HUDEP-2 (cell line): ENCODE measurements at regions not wholly inside any gene's neighbourhood (a gene's known extent, or its start where the extent isn't known, plus 50 kb on each side); places are given as distances from the start of the nearest gene placed in this dataset.

Experiments
- DNase-seq, 76 experiments: peaks; one replicate each; lab custom pipeline; 2025; ENCODE audit not compliant: unreplicated experiment in 76 of 76; lab: John Stamatoyannopoulos, UW

DNA sequence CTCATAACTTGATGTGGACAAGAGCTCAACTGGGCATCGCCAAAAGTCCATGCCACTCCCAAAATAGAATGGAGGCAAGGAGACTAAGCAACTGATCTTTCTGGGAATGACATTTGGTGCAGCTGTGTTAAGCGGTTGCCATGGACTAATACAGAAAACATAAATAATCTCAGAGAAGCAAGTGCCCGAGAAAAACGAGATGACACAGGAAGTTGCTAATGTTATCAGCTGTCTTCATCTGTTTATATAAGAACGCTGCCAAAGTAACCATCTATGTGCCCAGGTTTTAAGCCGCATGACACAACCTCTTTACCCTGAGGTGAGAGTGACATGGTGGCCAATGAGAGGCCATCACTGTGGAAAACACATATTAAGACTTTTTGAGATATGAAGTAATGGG lies 54.9 kb upstream of the SACS start:
- no peak for DNase-seq

DNA sequence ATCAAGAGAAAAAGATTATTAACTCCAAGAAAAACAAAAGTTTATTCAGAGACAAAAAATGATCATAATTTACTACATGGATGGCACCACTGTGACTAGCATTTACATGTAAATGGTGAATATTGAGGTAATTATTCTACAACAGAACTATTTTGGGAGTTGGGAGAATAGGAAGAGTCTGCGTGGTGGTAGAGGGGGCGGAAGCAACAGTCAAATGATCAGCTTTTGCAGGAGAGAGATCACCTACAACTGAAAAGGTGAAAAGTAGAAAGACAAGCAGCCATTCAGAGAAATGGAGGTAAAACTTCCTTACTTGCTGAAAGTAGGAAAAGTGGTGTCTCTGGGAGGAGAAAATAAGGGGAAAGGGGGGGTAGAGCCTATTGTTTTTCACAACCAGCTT lies 62.8 kb upstream of the SACS start:
- no peak for DNase-seq

DNA sequence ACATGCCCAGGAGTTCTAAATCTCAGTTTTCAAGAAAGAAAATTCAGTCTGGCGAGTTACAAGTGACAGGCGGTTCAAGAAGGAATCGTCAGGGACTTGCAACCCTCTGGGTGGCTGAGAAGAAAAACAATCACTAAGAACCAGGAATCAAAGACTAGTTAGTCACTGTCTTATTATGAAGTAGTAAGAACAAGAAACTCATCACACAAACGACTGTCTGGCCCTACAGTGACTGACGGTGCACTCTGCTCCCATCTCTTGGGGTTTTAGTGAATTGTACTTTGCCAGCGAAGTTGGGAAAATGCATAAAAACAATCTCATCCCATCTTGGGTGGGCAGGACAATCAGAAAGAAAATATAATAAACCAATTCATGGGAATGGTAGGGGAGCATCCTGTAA lies 63.7 kb upstream of the SACS start:
- DNase-seq, result no peak

DNA sequence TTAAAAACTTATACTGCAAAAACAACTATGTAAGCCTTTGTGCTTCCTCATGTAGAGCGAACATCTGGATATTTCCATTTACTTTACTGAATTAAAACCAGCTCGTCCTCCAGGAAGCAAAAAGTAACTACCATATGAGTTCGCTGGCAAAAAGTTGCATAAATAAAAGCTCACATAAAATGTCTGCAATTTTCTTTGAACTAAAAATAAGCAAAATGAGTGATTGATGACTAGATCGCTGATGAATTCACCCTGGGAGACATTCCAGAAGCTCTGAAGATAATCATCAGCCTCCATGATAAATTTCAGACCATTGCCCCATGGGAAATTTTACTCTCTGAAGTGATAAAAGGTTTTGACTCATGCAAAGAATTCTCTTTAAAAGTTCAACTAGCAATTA lies 67.3 kb upstream of the SACS start:
- DNase-seq, result no peak

DNA sequence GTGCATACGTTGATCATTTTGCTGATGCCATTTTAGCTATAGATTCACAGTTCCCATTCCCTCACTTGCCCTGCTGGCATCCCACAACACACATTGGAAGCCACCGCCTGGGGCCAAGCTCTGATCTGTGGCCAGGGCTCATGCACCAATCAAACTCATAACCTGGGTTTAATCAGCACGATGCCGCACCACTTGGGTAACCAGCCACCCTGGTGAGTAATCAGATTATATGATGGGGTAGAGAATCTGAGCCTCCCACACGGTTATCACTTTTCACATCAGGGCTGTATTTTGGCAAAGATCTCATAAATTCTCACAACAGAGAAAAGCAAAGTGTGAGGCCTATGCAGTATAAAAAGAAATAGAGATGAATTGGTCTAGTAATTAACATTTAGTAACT lies 66.0 kb upstream of the TNFRSF19 start:
- DNase-seq, result peak in 4 of 76 experiments; percentile 2 to 12 (median 10)

DNA sequence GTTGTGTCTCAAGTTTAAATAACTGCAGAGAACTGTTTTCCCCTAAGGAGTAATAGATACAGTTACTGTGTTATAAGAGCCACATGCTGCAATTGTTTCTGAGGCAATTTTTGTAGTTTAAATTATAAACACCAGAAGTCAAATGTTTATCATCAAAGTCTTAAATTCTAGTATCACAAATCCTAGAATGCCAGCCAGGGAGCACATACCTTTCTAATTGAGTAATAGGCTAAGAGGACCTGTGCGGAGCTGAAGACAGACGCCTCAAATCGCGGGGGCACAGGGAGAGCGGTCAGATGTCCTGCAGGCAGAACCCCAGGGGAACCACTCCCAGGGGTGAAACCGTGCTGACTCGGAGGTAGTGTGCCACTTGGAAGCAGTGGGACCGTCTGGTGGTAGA lies 65.2 kb upstream of the TNFRSF19 start:
- no peak for DNase-seq

DNA sequence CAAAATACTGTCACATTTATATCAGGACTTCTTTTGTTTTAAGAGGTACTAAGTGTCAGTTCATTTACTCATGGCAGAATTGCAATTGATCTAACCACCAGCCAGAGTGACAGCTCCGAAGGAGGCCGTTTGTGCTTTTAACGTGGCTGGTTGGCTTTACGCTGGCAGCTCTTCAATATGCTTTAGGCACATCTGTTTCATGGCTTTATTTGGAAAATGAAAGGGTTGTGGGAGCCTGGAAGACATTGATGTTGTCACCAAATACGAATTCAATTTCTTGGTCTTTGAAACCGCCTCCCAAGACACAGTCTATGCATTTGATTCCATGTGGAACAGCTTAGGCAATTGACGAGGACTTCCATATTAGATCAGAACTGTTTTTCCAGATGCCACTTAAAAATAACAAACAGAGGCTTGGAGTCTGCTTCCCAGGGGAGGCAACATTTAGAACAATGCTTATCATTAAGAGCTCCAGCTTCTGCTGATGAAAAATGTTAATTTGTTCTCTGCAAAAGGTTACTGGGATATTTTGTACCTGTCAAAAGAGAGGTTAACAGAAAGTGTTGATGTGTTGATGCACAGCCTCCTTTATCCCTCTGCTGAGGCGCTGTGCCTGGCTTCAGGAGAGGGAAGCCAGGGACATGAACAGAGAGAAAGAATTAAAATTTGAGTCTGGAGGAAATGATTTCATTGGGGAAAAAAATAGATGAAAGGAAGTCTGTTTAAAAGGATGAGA lies 64.0 kb upstream of the TNFRSF19 start:
- no peak for DNase-seq

DNA sequence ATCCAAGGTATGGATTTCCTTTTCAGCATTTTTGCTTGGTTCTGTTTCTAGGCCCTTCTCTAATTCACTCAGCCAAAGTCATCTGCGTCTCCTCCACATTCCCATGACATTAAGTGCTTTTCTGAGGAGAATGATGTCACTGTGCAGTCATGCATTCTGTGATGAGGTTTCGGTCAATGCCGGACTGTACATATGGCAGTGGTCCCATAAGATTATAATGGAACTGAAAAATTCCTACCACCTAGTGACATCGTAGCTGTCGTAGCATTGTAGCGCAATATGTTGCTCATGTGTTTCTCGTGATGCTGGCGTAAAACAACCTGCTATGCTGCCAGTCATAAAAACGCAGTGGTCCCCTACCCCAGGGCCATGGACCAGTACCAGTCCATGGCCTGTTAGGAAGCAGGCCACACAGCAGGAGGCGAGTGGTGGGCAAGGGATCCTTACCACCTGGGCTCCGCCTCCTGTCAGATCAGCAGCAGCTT lies 63.4 kb upstream of the TNFRSF19 start:
- no peak for DNase-seq

DNA sequence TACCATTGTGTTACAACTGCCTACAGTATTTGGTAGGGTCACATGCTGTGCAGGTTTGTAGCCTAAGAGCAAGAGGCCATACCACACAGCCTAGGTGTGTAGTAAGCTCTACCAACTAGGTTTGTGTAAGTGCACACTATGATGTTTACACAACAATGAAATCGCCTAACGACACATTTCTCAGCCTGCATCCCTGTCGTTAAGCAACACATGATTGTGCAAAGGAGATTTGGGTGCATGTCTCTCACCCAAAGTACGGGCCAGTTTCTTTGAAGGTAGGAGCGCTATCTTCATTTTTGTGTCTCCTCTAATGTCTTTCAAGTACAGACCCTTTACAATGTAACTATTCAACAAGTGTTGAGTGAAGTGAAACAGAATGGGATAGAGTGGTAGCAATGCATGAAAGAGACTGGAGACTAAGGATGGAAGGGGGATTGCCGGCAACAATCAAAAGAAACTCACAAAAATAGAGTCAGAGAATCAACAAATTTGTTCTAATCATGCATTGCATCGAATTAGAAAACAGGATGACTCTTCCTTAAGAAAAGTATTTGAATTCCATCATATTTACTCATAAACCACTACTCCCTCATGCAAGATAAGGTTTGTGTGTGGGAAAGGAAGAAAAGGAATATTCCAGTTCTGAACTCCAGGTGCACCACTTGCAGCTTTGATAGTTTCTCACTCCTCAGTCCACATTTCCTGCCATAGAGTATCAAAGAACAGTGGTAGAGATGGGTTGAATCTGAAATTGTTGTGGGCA lies 60.2 kb upstream of the TNFRSF19 start:
- no peak for DNase-seq

DNA sequence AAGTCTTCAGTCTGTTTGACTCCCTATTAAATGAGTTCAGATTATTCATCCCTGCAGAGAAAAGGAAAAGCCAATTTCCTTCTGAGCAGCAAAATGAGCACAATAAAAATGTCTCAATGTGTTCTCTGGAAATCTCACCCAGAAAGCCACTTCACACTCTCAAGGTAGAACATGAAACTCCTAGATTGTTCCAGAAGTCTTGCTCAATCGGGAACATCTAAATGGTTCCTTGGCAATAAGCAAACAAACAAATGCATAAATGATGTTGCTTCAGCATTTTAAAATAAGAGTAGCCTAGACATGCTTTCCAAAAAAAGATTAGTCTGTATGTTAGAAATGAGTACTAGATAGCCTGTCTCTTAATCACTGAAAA lies 59.7 kb upstream of the TNFRSF19 start:
- no peak for DNase-seq

DNA sequence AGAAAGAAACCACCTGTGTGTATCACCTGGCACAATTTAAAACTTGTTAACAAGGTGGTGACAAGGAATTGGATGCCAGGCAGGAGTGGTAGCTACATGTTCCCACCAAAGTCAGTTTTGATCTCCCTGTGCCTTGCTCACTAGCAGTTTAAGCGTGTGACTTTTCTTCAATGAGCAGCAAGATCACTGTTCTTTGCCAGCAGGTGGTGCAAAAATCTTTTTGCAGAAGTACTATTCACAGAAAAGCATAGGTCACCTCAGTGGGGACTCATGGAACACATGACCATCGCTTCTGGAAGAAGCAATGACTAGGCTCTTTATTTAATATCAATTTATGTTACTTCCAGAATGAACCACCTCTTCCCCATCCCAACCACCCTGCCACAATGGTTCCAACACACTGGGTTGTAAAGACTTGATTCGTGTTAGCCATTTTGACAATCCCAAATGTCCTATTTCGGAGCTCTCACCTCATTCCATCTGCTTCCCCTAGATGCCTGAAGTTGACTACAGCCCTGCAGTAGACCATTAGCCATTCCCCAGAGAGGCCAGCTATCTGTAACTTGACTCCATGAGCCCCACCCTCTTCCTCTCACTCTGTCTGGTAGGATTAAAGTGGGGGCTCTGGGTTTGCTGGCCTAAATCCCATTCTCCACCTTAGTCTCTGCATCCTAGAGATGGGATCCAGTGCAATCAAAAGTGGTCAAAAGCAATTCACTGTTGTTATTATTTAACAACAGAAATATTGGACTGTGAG lies 59.1 kb upstream of the TNFRSF19 start:
- peak in 28 of 76 experiments; percentile 1 to 57 (median 20) for DNase-seq

DNA sequence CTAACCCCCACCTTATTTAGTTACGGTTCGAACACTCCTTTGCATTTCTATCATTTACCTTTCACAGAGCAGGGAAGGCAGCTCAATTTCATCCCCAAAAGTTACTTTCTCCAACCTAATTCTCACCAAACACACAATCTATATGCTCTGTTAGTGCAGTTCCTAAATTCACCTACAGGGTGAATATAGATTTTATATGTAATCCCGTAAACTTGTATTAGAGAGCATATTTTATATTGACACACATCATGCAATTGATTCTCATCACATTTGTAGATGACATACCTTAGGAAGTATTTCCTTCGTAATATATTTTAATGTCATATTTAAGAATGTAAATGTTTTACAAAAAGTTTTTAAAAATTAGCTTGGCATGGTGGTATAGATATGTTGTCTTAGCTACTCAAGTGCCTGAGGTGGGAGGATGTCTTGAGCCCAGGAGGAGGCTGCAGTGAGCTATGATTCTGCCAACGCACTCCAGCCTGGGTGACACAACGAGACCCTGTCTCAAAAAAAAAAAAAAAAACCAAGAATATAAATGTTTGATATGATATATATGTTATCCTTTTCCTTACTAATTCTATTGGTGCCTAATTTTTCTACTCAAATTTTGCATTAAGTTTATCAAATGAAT lies 57.3 kb upstream of the TNFRSF19 start:
- no peak for DNase-seq

DNA sequence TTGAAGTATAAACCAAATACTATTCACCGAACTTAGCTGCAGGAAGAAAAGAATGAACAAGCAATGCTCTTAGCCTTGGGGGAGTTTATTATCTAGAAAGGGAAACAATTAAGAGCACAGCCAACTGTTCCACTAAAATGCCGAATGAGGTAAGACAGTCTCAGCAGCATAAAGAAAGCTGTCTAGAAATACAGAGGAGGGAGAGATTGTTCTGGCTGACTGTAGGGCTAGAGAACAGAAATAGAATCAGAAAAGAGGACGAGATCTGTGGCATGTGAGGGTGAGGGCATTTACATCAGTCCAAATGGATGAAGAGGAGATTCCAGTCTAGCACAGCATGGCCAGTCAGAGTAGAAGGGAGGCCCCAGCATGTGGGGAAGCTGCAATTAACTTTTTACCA lies 56.8 kb upstream of the TNFRSF19 start:
- no peak for DNase-seq

DNA sequence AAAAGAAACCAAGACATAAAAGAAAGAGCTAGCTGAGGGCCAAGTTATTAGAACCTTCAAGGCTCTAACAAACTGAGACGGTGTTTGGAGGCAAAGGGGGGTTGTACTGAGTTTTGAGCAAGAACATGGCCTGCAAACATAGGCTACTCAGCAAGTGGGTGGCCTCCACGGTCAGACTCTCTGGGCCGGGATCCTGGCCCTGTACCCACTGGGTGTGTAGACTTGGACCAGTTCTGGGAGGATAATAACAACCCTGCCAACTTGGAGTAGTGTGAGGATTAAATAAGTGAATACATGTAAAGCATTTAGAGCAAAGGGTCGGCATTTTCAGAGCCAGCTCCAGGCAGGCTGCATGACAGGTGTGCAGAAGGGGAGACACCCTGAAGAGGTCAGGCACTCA lies 56.1 kb upstream of the TNFRSF19 start:
- DNase-seq, result no peak

DNA sequence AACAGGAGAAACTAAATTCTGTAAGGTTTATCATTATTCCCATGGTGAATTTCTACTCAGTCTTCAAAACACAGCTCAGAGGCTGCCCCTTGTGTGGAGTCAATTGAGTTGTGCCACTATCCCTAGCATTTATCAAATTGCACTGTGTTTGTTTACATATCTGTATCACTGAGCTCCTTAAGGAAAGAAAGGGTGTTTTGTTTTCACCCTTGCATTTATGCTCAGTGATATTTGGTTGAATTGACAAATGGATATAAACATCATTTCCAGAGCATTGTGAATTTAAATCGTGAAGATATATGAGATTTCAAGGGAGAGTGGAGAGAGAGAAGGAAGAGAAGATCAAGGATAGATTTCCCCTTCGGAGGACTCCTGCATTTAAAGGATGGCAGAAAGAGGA lies 55.1 kb upstream of the TNFRSF19 start:
- no peak for DNase-seq

DNA sequence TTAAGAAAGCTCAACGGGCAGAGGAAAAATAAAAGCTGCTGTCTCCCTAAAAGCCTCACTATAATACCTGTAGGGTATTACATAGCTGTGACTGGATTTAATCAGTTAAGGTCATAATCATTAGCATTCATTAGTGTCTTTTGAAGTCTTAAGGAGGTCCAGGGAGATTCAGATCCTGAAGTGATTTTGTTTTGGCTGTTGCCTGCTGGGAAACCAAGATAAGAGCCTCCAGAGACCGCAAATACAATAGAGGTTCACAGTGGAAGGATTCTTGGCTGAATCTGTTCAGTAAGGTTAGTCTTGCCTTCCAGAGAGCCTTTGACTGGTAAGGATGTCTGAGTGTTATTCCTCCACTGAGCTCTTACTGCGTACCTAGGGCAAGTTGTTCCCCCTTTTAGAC lies 54.0 kb upstream of the TNFRSF19 start:
- peak in 1 of 76 experiments; percentile 5 for DNase-seq

DNA sequence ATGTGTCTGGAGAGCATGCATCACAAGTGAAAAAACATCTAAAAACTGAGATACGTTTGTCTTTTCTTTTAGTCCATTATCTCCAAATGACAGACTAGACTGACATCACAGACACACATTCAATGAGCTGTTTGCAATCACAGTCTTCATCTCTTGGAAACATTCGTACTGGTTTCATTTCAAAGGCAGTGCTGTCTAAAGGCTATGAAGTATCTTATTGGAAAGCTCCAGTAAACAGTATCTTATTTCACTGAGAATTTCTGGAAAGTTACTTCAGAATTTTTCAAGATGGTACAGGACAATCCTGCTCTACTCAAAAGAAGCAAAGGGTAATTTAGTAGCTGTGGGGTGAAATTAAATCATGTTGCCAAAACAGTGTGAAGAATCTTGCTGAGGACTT lies 53.5 kb upstream of the TNFRSF19 start:
- no peak for DNase-seq

DNA sequence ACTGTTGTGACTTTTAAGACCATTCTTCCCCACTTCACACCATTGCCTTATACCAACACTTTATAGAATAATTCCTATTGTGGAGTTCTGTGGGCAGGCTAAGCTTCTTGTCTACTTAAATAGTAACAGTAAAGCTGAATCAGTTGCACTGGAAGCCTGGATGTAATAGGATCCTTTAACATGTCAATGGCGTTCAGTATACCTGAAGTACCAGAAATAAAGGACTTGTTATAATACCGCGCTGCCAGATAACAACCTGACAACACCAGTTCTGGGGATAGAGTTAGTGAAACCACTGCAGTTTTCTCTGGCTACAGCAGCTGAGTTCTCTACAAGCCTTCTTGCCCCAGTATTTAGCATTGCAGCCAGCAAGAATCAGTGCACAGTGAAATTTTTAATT lies 52.0 kb upstream of the TNFRSF19 start:
- no peak for DNase-seq
